CD4-positive, alpha-beta T cell treated with Interleukin-4 for 4 hours (primary cell): ENCODE measurements at regions not wholly inside any gene's neighbourhood (a gene's known extent, or its start where the extent isn't known, plus 50 kb on each side); places are given as distances from the start of the nearest gene placed in this dataset.
A peak's percentile ranks its signal among the peaks of the same experiment; 100 is the strongest.

Experiments
- DNase-seq: peaks from one replicate; pipeline ENCODE4 v3.0.0-alpha.2; 2020

DNA sequence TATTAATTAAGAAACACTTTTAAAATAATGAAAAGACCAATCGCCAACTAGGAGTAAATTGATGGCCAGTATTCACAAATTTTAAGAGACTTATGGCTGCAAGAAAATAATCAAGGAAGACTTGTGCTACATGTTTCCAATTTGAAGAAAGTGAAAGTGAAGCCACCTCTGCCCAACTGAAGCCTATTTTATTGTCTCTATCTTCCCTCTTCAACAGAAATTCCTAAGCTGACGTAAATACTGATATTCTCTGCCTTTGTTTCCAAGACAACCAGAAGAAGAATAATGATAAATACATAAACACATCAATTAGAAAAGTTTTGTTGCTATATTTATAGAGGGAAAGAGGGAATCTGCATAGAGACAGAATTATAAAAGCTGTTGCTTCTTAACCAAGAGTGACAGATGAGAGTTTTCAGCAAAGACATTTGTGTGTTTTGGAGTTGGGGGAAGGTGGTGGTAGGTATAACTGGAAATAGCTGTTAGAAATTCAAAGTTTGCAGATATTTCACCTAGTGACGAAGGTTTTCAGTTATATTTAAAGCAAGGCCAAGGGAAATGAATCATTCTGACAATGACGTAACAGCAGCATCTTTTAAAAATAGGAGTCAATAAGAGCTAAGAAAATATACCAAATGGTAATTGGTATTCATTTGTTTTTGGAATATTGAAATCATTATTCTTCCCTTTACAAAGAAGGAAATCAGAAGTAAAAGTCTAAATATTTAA lies 576.6 kb upstream of the SORCS1 start:
- DNase-seq, result no peak

GRCh38 chr10:107739951-107740350 lies 575.4 kb upstream of the SORCS1 start:
- no peak for DNase-seq

DNA sequence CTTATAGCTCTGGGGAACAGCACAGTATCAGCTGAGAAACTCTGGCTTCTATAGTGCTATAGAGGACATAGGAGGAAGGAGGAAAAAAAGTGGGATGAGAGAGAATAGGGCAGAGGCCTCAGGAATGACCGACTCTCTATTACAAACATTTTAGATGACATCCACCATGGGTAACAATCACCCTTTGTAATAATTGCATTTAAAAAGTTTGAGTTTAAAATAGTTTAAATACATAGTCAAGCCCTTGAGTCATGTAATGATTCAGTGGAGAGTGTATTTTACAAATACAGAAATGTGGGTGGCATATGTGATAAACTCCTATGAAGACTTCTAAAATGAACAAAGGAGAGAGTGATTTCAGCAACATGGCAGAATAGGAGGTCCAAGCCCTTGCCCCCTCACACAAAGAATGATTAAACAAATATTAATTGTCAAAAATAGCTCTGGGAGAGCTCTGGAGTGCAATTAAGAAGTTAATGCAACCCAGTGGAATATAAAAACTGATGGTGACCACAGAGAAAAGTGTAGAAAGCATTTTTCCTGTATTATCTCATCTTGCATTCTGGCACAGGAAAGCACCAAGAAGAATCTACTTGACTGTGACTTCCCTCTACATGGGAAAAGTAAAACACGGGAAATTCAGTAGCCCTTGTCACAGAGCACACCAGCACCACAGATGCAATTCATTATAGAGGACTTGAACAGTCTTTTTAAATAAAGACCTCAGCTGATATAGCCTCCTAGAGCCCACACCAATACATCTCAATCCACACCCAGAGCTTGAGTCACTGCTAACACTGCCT lies 569.0 kb upstream of the SORCS1 start:
- no peak for DNase-seq

DNA sequence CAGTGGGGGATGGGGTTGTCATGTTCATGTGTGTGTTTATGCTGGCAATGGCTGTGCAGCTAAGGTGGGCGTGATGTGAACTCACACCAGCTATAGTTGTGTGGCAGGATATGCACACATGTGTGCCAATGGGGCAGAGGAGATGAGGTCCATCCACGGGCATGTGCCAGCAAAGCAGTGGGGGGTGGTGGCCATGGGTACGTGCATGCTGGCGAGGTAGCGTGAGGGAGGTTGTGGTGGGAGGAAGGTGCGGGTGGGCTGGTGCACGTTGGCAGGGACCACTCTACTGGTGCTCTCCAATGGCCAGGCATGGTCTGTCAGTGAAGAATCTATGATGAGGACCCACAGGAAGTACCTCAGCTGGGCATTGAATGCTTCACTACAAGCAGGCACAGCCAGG lies 567.5 kb upstream of the SORCS1 start:
- DNase-seq, result no peak

GRCh38 chr10:107728807-107729206 lies 564.3 kb upstream of the SORCS1 start:
- DNase-seq, result no peak

DNA sequence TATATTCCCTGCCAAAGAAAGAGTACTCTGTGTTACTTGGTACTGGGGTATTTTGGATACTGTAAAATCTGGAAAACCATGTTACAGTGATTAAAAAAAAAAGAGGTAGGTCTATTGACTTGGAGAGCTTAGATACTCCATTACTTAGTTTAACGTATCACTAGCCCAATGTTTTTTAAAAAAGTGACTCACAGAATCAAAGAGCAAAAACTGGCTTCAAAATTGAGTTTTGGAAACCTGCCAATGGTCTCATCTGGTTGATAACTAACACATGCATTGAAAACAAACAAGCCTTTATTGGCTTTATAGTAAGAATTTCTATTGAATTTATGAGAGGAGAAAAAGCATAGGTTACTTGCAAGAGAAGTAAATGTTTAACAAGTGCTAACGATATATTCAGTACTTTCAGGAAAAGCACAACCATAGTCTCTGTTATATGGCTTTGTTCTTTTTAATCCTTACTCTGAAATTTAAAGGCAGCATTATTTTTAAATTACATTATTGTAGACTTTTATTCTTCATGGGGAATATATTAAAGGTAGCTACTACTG lies 563.3 kb upstream of the SORCS1 start:
- DNase-seq, result no peak

- DNase-seq, result no peak
Measured at GRCh38 chr10:107718864-107719263, 554.4 kb upstream of the SORCS1 start.

GRCh38 chr10:107717046-107717445 lies 552.5 kb upstream of the SORCS1 start:
- no peak for DNase-seq

DNA sequence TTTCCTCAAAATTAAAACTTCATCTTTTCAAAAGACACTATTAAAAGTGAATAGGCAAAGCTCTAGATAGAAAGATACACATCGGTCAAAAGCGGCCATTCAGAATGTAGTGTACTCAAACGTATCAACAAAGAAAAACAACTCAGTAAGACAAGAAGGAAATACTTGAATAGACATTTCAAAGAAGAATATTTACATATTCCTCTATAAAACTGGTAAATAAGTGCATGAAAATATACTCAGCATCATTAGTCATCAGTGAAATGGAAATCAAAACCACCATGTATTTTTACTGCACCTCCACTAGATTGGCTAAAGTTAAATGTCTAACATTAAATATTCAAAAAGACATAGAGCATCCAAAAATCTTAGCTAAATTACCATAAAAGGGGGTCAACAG lies 551.1 kb upstream of the SORCS1 start:
- DNase-seq, result no peak

DNA sequence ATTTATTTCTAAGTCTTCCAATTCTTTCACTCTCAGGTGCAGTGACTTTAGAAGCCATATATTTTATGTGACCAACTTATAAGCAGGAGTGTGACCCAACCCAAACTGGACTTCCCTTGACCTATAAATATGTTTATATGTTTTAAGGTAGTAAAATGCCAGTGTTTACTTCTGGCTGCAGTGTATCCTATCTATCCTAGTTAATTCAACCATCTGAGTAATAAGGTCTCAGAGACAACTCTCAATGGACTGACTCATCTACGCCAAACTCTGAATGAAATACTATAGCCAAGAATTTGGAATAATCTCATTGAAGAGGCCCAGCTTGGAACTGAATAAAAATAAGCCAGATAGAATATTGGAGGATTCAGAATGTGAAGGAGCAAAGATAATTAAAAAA lies 544.5 kb upstream of the SORCS1 start:
- no peak for DNase-seq

DNA sequence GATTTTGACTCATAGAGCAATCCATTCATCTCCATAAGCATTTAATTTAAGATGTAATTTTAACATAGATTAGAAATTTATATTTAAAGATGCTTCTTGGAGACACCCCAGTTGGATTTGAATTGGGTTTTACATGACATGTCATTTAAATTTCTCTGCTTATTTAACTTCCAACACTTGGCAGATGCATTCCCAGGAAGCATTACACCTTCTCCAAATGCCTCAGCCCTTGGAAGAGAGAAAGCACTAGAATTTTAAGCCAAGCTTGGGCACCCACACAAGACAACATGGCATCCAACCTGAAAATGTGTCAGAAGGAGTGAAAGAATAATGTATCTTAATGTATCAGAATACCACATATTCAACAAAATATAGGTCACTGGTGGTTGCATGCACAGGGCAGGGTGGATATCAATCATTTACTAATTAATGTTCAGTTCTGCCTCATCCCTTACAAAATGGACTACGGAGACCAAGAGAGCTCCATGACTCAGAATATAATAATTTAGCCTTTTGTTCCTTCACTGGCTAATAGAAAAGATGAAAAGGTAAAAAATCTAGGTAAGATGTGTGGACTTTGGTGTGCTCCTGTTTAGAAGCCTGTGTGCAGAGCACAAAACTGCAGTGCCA lies 541.7 kb upstream of the SORCS1 start:
- no peak for DNase-seq

DNA sequence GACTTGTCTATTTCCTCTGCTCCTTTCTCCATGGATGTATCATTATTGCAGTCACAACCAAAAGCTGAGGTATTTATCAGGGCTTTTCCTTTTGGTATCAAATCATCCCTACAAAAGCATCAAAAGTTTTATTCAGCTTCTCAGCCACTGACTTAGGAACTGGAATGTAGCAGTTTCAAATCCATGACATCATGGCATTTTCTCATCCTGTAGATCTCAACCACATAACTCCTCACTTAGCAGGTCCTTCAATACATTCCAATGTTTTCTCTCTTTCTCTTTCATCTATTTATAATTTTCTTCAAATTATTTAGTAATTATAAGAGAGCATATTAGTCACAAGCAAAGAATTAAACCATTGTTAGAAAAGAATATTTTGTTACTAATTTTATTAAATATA lies 537.4 kb upstream of the SORCS1 start:
- DNase-seq, result no peak

DNA sequence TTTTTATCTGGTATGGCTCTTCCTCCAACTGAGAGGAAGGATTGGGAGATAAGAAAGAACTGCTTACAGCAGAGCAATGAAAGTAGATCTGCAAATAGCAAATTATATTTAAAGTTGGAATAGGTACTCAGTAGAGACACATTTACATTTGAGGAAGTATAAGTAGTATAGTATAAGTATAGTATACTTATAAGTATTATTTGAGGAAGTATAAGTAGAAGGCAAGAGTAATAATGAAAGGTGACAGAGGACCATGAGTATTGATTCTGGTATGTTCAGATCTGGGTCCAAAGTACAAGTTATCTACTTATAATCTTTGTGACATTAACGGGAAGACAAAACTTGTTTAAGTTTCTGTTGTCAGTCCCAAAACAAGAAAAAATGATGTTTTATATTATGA lies 527.6 kb upstream of the SORCS1 start:
- DNase-seq, result no peak

DNA sequence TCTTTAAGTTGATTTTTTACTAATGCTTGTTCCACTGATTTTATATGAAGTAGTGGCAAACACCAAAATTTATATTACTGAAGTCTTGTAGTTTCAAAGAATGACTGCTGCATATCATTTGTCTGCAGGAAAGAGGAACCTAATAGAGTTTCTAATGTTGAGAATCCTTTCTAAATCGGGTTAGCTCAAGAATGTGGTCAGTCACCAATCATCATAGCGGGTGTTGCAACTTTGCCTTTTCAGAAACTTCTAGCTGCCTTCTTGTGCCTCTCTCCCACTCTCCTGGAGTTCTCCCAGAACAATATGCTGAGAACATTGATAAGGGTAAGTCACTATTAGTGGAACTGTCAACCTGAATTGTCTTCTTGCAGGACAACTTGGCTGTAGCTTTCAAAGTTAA lies 524.8 kb upstream of the SORCS1 start:
- no peak for DNase-seq

GRCh38 chr10:107687701-107688100 lies 523.2 kb upstream of the SORCS1 start:
- DNase-seq, result no peak

DNA sequence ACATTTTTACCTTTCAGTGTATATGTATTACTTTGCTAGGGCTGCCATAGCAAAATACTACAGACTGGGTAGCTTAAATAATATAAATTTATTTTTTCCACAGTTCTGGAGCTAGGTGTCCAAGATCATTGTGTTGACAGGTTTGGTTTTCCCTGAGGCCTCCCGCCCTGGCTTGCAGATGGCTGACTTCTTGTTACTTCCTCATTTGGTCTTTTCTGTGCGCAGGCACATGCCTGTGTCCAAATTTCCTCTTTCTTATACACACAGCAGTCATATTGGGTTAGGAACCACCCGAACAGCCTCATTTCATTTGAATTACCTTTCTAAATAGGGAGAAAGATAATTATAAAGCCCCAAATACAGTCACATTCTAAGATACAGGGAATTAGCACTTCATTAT lies 521.6 kb upstream of the SORCS1 start:
- peak; percentile 1 for DNase-seq

- no peak for DNase-seq
Measured at GRCh38 chr10:107671960-107672359, 507.5 kb upstream of the SORCS1 start.

DNA sequence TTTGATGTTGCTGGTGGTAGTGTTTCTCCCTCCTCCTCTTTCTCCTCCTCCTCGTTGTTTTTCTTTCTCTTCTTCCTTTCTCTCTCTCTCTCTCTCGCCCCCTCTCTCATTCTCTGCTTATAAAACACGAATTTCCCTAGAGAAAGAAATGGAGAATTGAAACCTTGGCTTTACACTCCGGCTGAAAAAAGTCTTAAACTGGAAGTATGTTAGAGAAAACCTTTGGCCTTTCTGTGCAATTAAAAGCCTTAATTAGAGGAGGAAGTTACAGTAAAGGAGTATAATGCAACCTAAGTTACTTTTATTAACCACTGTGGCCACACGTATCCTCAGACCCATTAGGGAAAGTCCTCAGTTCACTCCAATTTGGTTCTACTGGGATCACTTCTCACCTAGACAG lies 501.7 kb upstream of the SORCS1 start:
- no peak for DNase-seq

DNA sequence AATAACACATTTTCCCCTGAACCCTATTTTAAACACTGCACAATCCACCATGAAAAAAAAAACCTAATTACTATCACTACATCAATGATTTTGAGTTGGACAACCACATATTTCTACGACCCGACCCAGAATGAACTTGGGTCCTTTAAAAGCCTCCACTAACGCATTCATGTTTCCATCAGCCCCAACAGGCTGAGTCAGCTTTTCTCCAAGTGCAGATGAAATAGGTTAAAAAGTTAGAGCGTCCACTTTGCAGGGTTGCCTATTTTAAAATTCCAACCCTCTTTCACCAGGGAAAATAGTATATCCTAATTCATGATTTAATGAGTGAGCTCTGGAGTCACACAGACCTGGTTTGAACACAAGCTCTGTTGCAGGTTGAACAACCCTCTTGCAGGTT lies 501.0 kb upstream of the SORCS1 start:
- DNase-seq, result no peak

DNA sequence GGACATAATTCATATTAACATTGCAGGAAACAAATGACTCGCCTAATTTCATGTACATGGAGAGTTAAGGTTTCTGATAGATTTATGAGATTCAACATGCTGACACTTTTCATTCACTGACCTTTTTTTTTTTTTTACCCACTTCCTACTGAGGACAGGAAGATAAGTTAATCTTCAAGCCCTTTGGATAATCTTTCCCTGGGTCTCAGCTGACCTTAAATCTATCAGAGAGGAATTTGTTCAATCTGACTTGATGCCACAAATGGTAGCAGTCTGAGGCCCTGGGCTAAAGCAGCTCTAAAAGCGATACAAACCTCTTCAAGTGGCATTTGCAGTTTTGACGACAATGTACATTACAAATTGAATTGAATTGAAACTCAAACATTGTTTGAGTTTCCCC lies 493.3 kb upstream of the SORCS1 start:
- DNase-seq, result no peak

DNA sequence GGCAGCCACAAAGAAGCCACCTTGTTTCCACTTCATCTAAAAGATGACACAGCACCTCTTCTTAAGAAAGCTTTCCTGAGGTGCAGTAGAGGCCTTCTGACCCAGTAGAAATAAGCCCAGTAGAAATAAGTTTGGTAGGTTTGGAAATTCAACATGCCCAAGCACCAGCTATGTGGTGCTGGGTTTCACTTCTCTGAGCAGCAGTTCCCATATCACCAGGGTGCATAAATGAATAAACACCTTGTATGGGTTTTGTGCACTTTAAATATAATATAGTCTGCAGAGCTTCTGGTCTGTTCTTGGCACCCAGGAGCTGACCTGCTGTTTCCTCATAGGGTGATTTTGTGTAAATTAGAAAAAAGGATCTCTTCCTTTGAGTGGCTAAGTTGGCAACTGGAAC lies 492.4 kb upstream of the SORCS1 start:
- DNase-seq, result no peak

GRCh38 chr10:107653832-107654287 lies 489.4 kb upstream of the SORCS1 start:
- DNase-seq, result no peak

DNA sequence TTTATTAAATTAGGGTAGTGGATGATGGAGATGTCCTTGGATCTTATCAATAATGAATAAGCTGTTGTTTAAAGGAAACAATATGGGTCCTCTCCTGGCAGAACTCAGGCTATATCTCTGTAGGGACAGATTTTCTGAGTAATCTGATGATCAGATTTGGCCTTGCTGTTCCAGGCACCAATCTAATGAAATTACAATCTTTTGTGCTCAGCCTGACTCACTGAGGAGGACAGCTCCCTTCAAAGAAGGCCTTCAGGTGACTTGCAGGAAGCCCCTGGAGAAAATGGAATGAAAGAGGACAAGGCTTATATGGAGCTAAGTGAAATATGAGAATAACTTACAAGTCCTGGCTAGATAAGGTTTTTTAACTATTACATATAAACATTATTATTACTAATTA lies 486.4 kb upstream of the SORCS1 start:
- no peak for DNase-seq

DNA sequence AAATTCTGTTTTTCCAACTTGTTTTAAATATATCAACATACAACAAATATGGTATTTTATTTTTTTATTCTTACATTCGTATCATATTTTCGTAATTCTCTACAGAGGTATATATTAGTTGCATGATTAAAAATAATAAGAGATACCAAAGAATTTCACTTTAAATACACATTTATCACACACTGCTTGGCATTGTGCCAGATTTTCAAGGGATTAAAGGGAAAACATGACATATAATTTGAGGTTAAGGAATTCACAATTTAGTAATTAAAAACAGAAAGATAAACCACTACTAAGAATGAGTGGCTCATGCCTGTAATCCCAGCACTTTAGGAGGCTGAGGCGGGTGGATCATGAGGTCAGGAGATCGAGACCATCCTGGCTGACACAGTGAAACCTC lies 484.7 kb upstream of the SORCS1 start:
- DNase-seq, result no peak
